ENCODE measurements at regions not wholly inside any gene's neighbourhood (a gene's known extent, or its start where the extent isn't known, plus 50 kb on each side); places are given as distances from the start of the nearest gene placed in this dataset.

DNA sequence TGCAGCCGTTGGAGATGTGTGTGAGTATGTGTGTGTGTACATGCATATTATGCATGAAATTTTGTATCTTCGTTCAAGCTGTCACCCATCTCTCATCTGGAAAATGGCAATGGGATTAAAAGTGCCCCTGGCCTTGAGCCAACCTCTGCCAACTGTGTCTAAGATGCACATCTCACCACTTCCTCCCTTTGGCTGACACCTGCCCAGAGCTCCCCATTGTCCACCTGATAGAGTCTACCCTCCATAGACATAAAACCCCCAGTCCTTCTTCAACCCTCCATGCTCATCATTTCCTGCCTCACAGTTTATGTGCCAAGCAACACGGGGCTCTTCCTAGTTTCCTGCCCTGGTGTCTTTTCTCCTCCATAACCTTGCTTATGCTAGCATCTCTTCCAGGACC, 187.5 kb upstream of the HES1 start:
- TF ChIP-seq, protein P1, sequence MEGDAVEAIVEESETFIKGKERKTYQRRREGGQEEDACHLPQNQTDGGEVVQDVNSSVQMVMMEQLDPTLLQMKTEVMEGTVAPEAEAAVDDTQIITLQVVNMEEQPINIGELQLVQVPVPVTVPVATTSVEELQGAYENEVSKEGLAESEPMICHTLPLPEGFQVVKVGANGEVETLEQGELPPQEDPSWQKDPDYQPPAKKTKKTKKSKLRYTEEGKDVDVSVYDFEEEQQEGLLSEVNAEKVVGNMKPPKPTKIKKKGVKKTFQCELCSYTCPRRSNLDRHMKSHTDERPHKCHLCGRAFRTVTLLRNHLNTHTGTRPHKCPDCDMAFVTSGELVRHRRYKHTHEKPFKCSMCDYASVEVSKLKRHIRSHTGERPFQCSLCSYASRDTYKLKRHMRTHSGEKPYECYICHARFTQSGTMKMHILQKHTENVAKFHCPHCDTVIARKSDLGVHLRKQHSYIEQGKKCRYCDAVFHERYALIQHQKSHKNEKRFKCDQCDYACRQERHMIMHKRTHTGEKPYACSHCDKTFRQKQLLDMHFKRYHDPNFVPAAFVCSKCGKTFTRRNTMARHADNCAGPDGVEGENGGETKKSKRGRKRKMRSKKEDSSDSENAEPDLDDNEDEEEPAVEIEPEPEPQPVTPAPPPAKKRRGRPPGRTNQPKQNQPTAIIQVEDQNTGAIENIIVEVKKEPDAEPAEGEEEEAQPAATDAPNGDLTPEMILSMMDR (IDR thresholded peaks at IDR 0.05 in 2 of 3, conservative IDR thresholded peaks at IDR 0.05 in 1 of 3; ENCODE audit: borderline replicate concordance in 1 of 3, insufficient read depth in 1 of 3, low read depth in 2 of 3, low read length in 2 of 3) = no peak
- no peak for TF ChIP-seq EZH2 (IDR thresholded peaks at IDR 0.05)
- TF ChIP-seq ZFX (IDR thresholded peaks at IDR 0.05) = no peak
- no peak for TF ChIP-seq POLR2AphosphoS5 (IDR thresholded peaks at IDR 0.05; ENCODE audit: low read depth, low read length)
- TF ChIP-seq, protein P2, sequence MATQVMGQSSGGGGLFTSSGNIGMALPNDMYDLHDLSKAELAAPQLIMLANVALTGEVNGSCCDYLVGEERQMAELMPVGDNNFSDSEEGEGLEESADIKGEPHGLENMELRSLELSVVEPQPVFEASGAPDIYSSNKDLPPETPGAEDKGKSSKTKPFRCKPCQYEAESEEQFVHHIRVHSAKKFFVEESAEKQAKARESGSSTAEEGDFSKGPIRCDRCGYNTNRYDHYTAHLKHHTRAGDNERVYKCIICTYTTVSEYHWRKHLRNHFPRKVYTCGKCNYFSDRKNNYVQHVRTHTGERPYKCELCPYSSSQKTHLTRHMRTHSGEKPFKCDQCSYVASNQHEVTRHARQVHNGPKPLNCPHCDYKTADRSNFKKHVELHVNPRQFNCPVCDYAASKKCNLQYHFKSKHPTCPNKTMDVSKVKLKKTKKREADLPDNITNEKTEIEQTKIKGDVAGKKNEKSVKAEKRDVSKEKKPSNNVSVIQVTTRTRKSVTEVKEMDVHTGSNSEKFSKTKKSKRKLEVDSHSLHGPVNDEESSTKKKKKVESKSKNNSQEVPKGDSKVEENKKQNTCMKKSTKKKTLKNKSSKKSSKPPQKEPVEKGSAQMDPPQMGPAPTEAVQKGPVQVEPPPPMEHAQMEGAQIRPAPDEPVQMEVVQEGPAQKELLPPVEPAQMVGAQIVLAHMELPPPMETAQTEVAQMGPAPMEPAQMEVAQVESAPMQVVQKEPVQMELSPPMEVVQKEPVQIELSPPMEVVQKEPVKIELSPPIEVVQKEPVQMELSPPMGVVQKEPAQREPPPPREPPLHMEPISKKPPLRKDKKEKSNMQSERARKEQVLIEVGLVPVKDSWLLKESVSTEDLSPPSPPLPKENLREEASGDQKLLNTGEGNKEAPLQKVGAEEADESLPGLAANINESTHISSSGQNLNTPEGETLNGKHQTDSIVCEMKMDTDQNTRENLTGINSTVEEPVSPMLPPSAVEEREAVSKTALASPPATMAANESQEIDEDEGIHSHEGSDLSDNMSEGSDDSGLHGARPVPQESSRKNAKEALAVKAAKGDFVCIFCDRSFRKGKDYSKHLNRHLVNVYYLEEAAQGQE (IDR thresholded peaks at IDR 0.05; ENCODE audit: low read depth) = no peak
- no peak for TF ChIP-seq SP1 (IDR thresholded peaks at IDR 0.05; ENCODE audit: low read depth)
